ENCODE measurements at regions not wholly inside any gene's neighbourhood (a gene's known extent, or its start where the extent isn't known, plus 50 kb on each side); places are given as distances from the start of the nearest gene placed in this dataset.

DNA sequence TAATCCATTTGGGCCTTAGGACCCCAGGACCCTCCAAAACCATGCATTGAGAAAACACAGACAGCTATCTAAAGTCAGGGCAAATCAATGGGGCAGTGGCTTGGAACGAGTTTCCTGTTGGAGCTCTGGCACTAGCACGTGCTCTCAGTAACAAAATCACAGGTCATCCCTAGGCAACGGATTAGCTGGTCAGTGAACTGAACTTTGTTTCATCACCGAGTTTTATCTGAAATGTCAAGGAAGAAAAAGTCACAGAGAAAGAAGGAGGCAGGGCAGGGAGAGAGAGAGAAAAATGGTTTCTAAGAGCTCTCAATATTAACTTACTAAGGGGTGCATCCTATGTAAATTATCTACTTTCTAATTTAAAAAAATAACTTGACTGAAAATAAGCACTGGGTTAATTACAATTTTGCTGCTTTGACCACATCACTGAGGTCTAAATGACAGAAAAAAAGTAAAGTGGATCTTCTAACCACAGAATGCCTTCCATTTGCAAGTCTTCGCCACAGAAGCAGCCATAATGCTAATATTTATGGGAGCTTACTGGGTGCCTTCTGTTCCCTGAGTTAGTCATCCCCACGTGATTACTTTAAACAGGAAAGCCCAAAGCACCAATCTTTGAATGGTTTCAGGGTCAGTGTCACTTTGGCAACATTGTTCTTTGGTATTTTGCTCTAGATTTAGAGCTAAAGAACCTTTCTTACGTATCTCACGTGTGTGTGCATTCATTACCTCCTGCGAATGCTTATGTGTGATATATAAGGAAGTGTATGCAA, 503.9 kb downstream of the RASEF start:
- TF ChIP-seq, protein P1, sequence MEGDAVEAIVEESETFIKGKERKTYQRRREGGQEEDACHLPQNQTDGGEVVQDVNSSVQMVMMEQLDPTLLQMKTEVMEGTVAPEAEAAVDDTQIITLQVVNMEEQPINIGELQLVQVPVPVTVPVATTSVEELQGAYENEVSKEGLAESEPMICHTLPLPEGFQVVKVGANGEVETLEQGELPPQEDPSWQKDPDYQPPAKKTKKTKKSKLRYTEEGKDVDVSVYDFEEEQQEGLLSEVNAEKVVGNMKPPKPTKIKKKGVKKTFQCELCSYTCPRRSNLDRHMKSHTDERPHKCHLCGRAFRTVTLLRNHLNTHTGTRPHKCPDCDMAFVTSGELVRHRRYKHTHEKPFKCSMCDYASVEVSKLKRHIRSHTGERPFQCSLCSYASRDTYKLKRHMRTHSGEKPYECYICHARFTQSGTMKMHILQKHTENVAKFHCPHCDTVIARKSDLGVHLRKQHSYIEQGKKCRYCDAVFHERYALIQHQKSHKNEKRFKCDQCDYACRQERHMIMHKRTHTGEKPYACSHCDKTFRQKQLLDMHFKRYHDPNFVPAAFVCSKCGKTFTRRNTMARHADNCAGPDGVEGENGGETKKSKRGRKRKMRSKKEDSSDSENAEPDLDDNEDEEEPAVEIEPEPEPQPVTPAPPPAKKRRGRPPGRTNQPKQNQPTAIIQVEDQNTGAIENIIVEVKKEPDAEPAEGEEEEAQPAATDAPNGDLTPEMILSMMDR (IDR thresholded peaks at IDR 0.05; ENCODE audit: insufficient read depth, low read length, poor library complexity, severe bottlenecking), result no peak
- DNase-seq (ENCODE audit: low read depth), result no peak
- Histone ChIP-seq H3K27me3 (ENCODE audit: control insufficient read depth, insufficient read depth, low read length) (no peaks in the 10 kb centered on the region), H3K4me3 (ENCODE audit: low read depth, low read length) (no peak overlapping the region), H3K36me3 (ENCODE audit: control insufficient read depth, insufficient read depth, low read length) (no peaks in the 10 kb centered on the region)

- H3K4me3 ChIP-seq (ENCODE audit: low read depth, low read length), result no peak overlapping the region
- H3K27me3 ChIP-seq (ENCODE audit: control insufficient read depth, insufficient read depth, low read length), result no peaks in the 10 kb centered on the region
- H3K36me3 ChIP-seq (ENCODE audit: control insufficient read depth, insufficient read depth, low read length), result no peaks in the 10 kb centered on the region
- TF ChIP-seq, protein P1 (IDR thresholded peaks at IDR 0.05; ENCODE audit: insufficient read depth, low read length, poor library complexity, severe bottlenecking), result no peak
- no peak for DNase-seq (ENCODE audit: low read depth)
These were observed 502.9 kb downstream of the RASEF start for GRCh38 chr9:82560036-82560435.

DNA sequence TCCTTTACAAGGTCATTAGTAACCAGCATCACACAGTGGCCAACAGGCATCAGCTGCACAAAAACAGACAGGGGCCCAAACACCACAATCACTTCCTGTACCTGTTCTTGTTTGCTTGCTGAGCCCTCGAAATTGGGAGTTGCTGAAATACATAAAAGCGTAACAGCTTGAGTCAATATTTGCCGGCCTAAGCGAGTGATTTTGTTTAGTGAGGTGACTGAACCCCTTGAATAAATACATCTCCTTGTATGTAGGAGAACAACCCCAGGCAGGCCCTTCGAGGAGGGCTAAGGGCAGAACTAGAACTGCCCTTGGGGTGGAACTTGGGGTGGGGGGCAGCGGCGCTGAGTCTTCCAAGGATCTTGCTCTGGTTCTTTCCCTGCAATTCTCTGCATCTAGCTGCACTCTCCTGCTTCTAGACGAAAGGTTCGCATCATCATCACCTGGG, 502.5 kb downstream of the RASEF start:
- no peak overlapping the region for H3K4me3 ChIP-seq (ENCODE audit: low read depth, low read length)
- TF ChIP-seq, protein P1 (IDR thresholded peaks at IDR 0.05; ENCODE audit: insufficient read depth, low read length, poor library complexity, severe bottlenecking), result no peak
- no peak for DNase-seq (ENCODE audit: low read depth)
- no peaks in the 10 kb centered on the region for H3K27me3 ChIP-seq (ENCODE audit: control insufficient read depth, insufficient read depth, low read length)
- H3K36me3 ChIP-seq (ENCODE audit: control insufficient read depth, insufficient read depth, low read length), result no peaks in the 10 kb centered on the region

GRCh38 chr9:82563094-82563493, 499.8 kb downstream of the RASEF start:
- Histone ChIP-seq H3K4me3 (ENCODE audit: low read depth, low read length) (no peak overlapping the region), H3K27me3 (ENCODE audit: control insufficient read depth, insufficient read depth, low read length) (no peaks in the 10 kb centered on the region), H3K36me3 (ENCODE audit: control insufficient read depth, insufficient read depth, low read length) (no peaks in the 10 kb centered on the region)
- TF ChIP-seq, protein P1 (IDR thresholded peaks at IDR 0.05; ENCODE audit: insufficient read depth, low read length, poor library complexity, severe bottlenecking), result no peak
- no peak for DNase-seq (ENCODE audit: low read depth)

DNA sequence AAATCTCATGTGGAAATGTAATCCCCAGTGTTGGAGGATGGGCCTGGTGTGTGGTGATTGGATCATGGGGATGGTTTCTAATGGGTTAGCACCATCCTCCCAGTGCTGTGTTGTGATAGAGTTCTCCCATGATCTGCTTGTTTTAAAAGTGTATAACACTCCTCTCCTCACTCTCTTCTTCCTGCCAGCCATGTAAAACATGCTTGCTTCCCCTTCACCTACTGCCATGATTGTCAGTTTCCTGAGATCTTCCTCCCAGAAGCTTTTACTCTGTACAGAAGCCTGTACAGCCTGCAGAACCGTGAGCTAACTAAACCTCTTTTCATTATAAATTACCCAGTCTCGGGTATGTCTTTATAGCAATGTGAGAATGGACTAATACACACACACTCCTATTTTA, 499.1 kb downstream of the RASEF start:
- TF ChIP-seq, protein P1 (IDR thresholded peaks at IDR 0.05; ENCODE audit: insufficient read depth, low read length, poor library complexity, severe bottlenecking), result no peak
- no peaks in the 10 kb centered on the region for H3K27me3 ChIP-seq (ENCODE audit: control insufficient read depth, insufficient read depth, low read length)
- DNase-seq (ENCODE audit: low read depth), result no peak
- H3K36me3 ChIP-seq (ENCODE audit: control insufficient read depth, insufficient read depth, low read length), result no peaks in the 10 kb centered on the region
- no peak overlapping the region for H3K4me3 ChIP-seq (ENCODE audit: low read depth, low read length)
